C4-2B (cell line): ENCODE measurements at regions not wholly inside any gene's neighbourhood (a gene's known extent, or its start where the extent isn't known, plus 50 kb on each side); places are given as distances from the start of the nearest gene placed in this dataset.

ENCODE experiments used
- ZFX ChIP-seq: fragments of 450-650 bp; IDR thresholded peaks from 2 replicates; pipeline ENCODE4 v1.6.1; 2017
- TF ChIP-seq, protein P1 (sequence below): fragments of 450-650 bp; conservative IDR thresholded peaks from 2 replicates; pipeline ENCODE4 v1.5.1; 2017; ENCODE audit warnings: mild to moderate bottlenecking

DNA sequence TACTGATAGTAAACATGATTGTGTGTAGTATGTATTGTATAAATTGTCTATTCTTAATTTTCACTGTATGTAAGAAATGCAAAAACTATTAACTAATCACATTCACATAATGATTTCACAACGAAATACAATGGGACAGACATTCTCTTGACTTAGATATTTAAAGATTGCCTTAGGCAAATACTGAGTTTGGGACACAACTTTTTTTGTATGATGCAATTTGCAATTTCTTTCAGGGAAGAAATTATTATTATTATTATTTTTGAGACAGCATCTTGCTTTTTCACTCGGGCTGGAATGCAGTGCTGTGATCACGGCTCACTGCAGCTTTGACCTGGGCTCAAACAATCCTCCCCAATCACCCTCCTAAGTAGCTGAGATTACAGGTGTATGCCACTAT lies 173.2 kb upstream of the TRIM24 start:
- TF ChIP-seq, protein P1, sequence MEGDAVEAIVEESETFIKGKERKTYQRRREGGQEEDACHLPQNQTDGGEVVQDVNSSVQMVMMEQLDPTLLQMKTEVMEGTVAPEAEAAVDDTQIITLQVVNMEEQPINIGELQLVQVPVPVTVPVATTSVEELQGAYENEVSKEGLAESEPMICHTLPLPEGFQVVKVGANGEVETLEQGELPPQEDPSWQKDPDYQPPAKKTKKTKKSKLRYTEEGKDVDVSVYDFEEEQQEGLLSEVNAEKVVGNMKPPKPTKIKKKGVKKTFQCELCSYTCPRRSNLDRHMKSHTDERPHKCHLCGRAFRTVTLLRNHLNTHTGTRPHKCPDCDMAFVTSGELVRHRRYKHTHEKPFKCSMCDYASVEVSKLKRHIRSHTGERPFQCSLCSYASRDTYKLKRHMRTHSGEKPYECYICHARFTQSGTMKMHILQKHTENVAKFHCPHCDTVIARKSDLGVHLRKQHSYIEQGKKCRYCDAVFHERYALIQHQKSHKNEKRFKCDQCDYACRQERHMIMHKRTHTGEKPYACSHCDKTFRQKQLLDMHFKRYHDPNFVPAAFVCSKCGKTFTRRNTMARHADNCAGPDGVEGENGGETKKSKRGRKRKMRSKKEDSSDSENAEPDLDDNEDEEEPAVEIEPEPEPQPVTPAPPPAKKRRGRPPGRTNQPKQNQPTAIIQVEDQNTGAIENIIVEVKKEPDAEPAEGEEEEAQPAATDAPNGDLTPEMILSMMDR: no peak
- no peak for TF ChIP-seq ZFX
